SK-N-SH (cell line): ENCODE measurements at regions not wholly inside any gene's neighbourhood (a gene's known extent, or its start where the extent isn't known, plus 50 kb on each side); places are given as distances from the start of the nearest gene placed in this dataset.

Experiments
- CTCF ChIA-PET: fragments of 300-600, 350-600 bp; formaldehyde crosslinking; extraction: SDS; loops from one replicate; lab custom pipeline; 2021; lab: Yijun Ruan, JAX
- POLR2A ChIA-PET: fragments of 350-600 bp; sonication (Branson Sonifier 250); formaldehyde crosslinking; extraction: SDS; loops from one replicate; lab custom pipeline; 2020; ENCODE audit warnings: antibody characterized with exemption, inconsistent platforms; lab: Yijun Ruan, JAX
- DNase-seq: peaks from one replicate; pipeline ENCODE4 v3.0.0; 2012
- H2AFZ ChIP-seq: fragments of 200-600 bp; sonication (generic); 2 replicates; pipeline ENCODE4 v1.8.1; 2016; ENCODE audit warnings: antibody characterized with exemption, mild to moderate bottlenecking, low read depth
- H3F3A ChIP-seq: fragments of 200-600 bp; sonication (generic); replicated peaks from 2 replicates; pipeline ENCODE3; 2016; ENCODE audit warnings: antibody characterized with exemption, mild to moderate bottlenecking; ENCODE audit not compliant: insufficient read depth
- H3K27ac ChIP-seq, 2 experiments: fragments of 200-500 bp in 1 of 2; fragments of 200-600 bp in 1 of 2; sonication (Bioruptor generic) in 1 of 2; sonication (generic), shearing (Covaris generic) in 1 of 2; 2 replicates each; pipeline versions ENCODE4 v1.5.1 to v1.6.1; 2014 to 2016; ENCODE audit warnings: low read depth in 2 of 2, inconsistent platforms in 1 of 2, low read length in 1 of 2, mild to moderate bottlenecking in 1 of 2, mixed read lengths in 1 of 2
- H3K27me3 ChIP-seq: fragments of 200-600 bp; sonication (generic), shearing (Covaris generic); 2 replicates; pipeline ENCODE4 v1.6.1; 2016; ENCODE audit warnings: mixed run types; ENCODE audit not compliant: insufficient read depth
- H3K36me3 ChIP-seq, 2 experiments: fragments of 200-500 bp in 1 of 2; fragments of 200-600 bp in 1 of 2; sonication (Bioruptor generic) in 1 of 2; sonication (generic) in 1 of 2; replicated peaks in 1 of 2; 2 replicates each; pipeline versions ENCODE3 to v1.5.1; 2014 to 2016; ENCODE audit warnings: low read length in 1 of 2, mild to moderate bottlenecking in 1 of 2; ENCODE audit not compliant: insufficient read depth in 2 of 2, control insufficient read depth in 1 of 2
- H3K4me1 ChIP-seq, 2 experiments: fragments of 200-500 bp in 1 of 2; fragments of 200-600 bp in 1 of 2; sonication (Bioruptor generic) in 1 of 2; sonication (generic), shearing (Covaris generic) in 1 of 2; 2 replicates each; pipeline versions ENCODE4 v1.5.1 to v1.6.1; 2014 to 2016; ENCODE audit warnings: low read depth in 1 of 2, low read length in 1 of 2, mixed run types in 1 of 2; ENCODE audit not compliant: insufficient read depth in 2 of 2, control insufficient read depth in 1 of 2
- H3K4me2 ChIP-seq: fragments of 200-600 bp; sonication (generic), shearing (Covaris generic); 2 replicates; pipeline ENCODE4 v1.6.1; 2017; ENCODE audit warnings: mixed run types
- H3K4me3 ChIP-seq, 2 experiments: fragments of 200-500 bp in 1 of 2; fragments of 200-600 bp in 1 of 2; sonication (Bioruptor generic) in 1 of 2; sonication (generic), shearing (Covaris generic) in 1 of 2; 2 replicates each; pipeline versions ENCODE4 v1.5.1 to v1.8.1; 2014 to 2016; ENCODE audit warnings: low read depth in 2 of 2, inconsistent platforms in 1 of 2, low read length in 1 of 2, mild to moderate bottlenecking in 1 of 2, mixed read lengths in 1 of 2, moderate library complexity in 1 of 2
- H3K79me2 ChIP-seq: fragments of 200-600 bp; sonication (generic); 2 replicates; pipeline ENCODE4 v1.8.1; 2017; ENCODE audit warnings: mild to moderate bottlenecking; ENCODE audit not compliant: insufficient read depth
- H3K9ac ChIP-seq: fragments of 200-600 bp; sonication (generic); 2 replicates; pipeline ENCODE4 v1.6.1; 2017; ENCODE audit warnings: mixed run types
- H3K9me2 ChIP-seq: fragments of 200-600 bp; sonication (generic); 2 replicates; pipeline ENCODE4 v1.6.1; 2017; ENCODE audit warnings: mixed run types
- H3K9me3 ChIP-seq: fragments of 200-600 bp; sonication (generic); 2 replicates; pipeline ENCODE4 v1.6.1; 2017; ENCODE audit warnings: mixed run types, mild to moderate bottlenecking, moderate library complexity
- H4K20me1 ChIP-seq: fragments of 200-600 bp; sonication (generic); 2 replicates; pipeline ENCODE4 v1.6.1; 2017; ENCODE audit warnings: mild to moderate bottlenecking, mixed run types; ENCODE audit not compliant: insufficient read depth
- CTCF ChIP-seq: fragments of 200-600 bp; sonication (generic); IDR thresholded peaks from 2 replicates; pipeline ENCODE4 v1.6.1; 2017; ENCODE audit warnings: antibody characterized with exemption, mild to moderate bottlenecking, moderate library complexity
- ELF1 ChIP-seq: IDR thresholded peaks from 2 replicates; pipeline ENCODE4 v1.4.0; 2012
- EZH2phosphoT487 ChIP-seq: fragments of 200-600 bp; sonication (generic); IDR thresholded peaks from 2 replicates; pipeline ENCODE4 v1.6.1; 2017; ENCODE audit warnings: low read depth, mixed run types, mild to moderate bottlenecking, antibody characterized with exemption, moderate library complexity, borderline replicate concordance
- FOXM1 ChIP-seq: IDR thresholded peaks from 2 replicates; pipeline ENCODE4 v1.4.0; 2012; ENCODE audit warnings: low read depth, mild to moderate bottlenecking
- GATA2 ChIP-seq: sonication (generic); formaldehyde crosslinking; IDR thresholded peaks from 2 replicates; pipeline ENCODE4 v1.5.0; 2020; ENCODE audit warnings: mild to moderate bottlenecking, missing genetic modification reagents
- MAX ChIP-seq: IDR thresholded peaks from 2 replicates; pipeline ENCODE4 v1.4.0; 2012; ENCODE audit warnings: low read depth
- POLR2AphosphoS5 ChIP-seq: IDR thresholded peaks from 2 replicates; pipeline ENCODE4 v1.6.1; 2012; ENCODE audit warnings: low read depth, low read length
- RAD21 ChIP-seq: IDR thresholded peaks from 2 replicates; pipeline ENCODE4 v1.6.1; 2012; ENCODE audit warnings: mild to moderate bottlenecking, low read length
- RCOR1 ChIP-seq: fragments of 150-350 bp; IDR thresholded peaks from 2 replicates; pipeline ENCODE4 v1.6.1; 2017; ENCODE audit warnings: antibody characterized with exemption, low read length
- REST ChIP-seq: IDR thresholded peaks from 2 replicates; pipeline ENCODE4 v1.6.1; 2012; ENCODE audit warnings: mild to moderate bottlenecking, low read depth, low read length, moderate library complexity
- SMC3 ChIP-seq: IDR thresholded peaks from 2 replicates; pipeline ENCODE4 v1.6.1; 2012; ENCODE audit warnings: low read depth, low read length, improper control_type of control experiment
- USF1 ChIP-seq: IDR thresholded peaks from 2 replicates; pipeline ENCODE4 v1.4.0; 2012; ENCODE audit warnings: low read depth, borderline replicate concordance
- USF2 ChIP-seq: fragments of 150-350 bp; IDR thresholded peaks from 2 replicates; pipeline ENCODE4 v1.6.1; 2017; ENCODE audit warnings: antibody characterized with exemption, low read length, low read depth, borderline replicate concordance
- YY1 ChIP-seq: IDR thresholded peaks from 2 replicates; pipeline ENCODE4 v1.4.0; 2012; ENCODE audit warnings: low read depth, mild to moderate bottlenecking
- ZBTB33 ChIP-seq: IDR thresholded peaks from 2 replicates; pipeline ENCODE4 v1.4.0; 2012; ENCODE audit warnings: low read depth, borderline replicate concordance
- WGBS: methylation state at CpG from one replicate; pipeline ENCODE4 v1.1.6; 2017; ENCODE audit warnings: low lambda C conversion rate; 5-methylcytosine and 5-hydroxymethylcytosine counted together

- TF ChIP-seq USF2 (no peak), ZBTB33 (no peak), EZH2phosphoT487 (no peak), REST (no peak), ELF1 (no peak), POLR2AphosphoS5 (no peak), CTCF (no peak), YY1 (no peak), SMC3 (no peak), RCOR1 (no peak), MAX (no peak), GATA2 (CRISPR knock-in tag) (no peak), RAD21 (no peak), FOXM1 (no peak), USF1 (no peak)
- TF ChIP-seq, all 33 proteins: peak for 0
- no peak overlapping the region for H3K27ac ChIP-seq
- no peak overlapping the region for H2AFZ ChIP-seq
- H3K27me3 ChIP-seq, result no peaks in the 10 kb centered on the region
- POLR2A ChIA-PET, result no interaction called here
- H3K9me3 ChIP-seq, result no peaks in the 10 kb centered on the region; the same call in 1 of the 2 replicates
- 6% methylated on average over 5 of the region's 6 CpGs for WGBS
- H3K4me2 ChIP-seq, result no peak overlapping the region
- no peaks in the 10 kb centered on the region for H4K20me1 ChIP-seq
- no peaks in the 10 kb centered on the region for H3F3A ChIP-seq
- CTCF ChIA-PET, result no interaction called here
- H3K9me2 ChIP-seq, result no peaks in the 10 kb centered on the region
- H3K4me1 ChIP-seq, result no peaks in the 10 kb centered on the region; a peak in 1 of 4 replicates
- DNase-seq, result no peak
- no peaks in the 10 kb centered on the region for H3K79me2 ChIP-seq
- no peaks in the 10 kb centered on the region for H3K36me3 ChIP-seq
- no peak overlapping the region for H3K4me3 ChIP-seq
- no peak overlapping the region for H3K9ac ChIP-seq
Observed at GRCh38 chr6:48233063-48233462, 122.1 kb upstream of the PTCHD4 start.
